ENCODE measurements at regions not wholly inside any gene's neighbourhood (a gene's known extent, or its start where the extent isn't known, plus 50 kb on each side); places are given as distances from the start of the nearest gene placed in this dataset.

GRCh38 chr3:141669434-141669833, 68.7 kb upstream of the RNF7 start:
- peaks cover 5% of the 10 kb centered on the region for H3K4me1 Mint-ChIP-seq
- H3K9me3 Mint-ChIP-seq = peaks cover 42% of the 10 kb centered on the region
- peaks cover 4% of the 10 kb centered on the region for H3K27me3 Mint-ChIP-seq (ENCODE audit: low read depth)
- H3K36me3 Mint-ChIP-seq (ENCODE audit: low read depth) = peaks cover 16% of the 10 kb centered on the region
- H3K4me3 Mint-ChIP-seq = no peak overlapping the region
- no peak for TF ChIP-seq CTCF (IDR thresholded peaks at IDR 0.05; ENCODE audit: unreplicated experiment in 3 of 3)
- H3K27ac Mint-ChIP-seq = no peak overlapping the region

DNA sequence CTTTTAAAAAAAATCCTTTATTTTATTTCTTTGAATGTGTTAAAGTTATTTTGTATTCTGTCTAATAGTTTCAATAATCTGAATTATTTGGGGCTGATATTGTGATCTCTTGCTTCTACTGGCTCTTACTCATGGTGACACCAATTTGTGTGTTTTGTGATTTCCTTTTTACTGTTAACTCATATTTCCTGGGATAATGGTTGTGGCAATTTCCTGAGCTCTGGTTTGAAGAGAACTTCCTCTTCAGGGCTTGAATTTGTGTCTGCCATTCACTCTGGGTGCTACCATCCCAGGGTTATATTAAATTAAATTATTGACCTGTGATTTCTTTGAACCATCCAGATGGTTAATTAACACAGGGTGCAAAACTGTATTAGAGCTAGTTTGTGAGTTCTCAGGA, 60.4 kb upstream of the RNF7 start:
- peaks cover 19% of the 10 kb centered on the region for H3K9me3 Mint-ChIP-seq
- peaks cover 15% of the 10 kb centered on the region for H3K4me1 Mint-ChIP-seq
- no peak overlapping the region for H3K27ac Mint-ChIP-seq
- H3K36me3 Mint-ChIP-seq (ENCODE audit: low read depth) = no peaks in the 10 kb centered on the region
- H3K27me3 Mint-ChIP-seq (ENCODE audit: low read depth) = no peaks in the 10 kb centered on the region
- TF ChIP-seq CTCF (IDR thresholded peaks at IDR 0.05; ENCODE audit: unreplicated experiment in 3 of 3) = no peak
- H3K4me3 Mint-ChIP-seq = no peak overlapping the region

DNA sequence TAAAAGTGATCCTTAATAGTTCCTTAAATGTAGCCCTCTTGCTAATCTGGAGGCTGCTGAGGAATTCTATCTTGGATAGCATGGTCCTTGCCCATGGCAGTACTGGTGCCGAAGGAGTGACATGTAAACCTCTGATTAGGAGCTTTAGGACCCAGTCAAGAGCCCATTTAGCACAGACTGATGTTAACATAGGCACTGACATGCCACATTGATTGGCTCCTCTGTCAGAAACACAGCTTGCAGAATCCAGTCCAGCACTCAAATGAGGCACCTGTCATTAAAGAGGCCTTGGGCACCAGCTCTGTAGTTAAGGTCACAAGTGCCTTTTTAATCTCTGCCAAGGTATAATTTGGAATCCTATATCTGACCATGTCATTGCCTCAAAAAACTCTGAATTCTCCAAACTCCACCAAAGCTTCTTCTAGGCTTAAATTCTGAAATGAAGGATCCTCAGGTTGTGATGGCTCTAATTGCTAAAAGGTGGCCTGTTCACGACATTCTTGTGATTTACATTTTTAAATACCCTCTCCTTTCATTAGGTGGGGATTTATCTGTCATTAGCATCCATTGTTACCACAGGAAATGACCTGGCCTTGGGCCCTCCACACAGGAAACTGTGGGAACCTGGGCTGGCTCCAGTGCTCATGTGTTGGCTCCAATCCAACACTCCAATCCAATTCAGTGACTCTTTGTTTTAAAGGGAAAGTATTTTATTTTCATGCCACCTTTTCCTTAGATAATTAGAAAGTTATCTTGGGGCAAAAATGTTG, 57.3 kb upstream of the RNF7 start:
- Mint-ChIP-seq H3K27ac (peak overlapping the region in 2 of 3 experiments; percentile 83 to 88), H3K36me3 (ENCODE audit: low read depth) (no peaks in the 10 kb centered on the region), H3K9me3 (peaks cover 5% of the 10 kb centered on the region), H3K27me3 (ENCODE audit: low read depth) (no peaks in the 10 kb centered on the region), H3K4me3 (no peak overlapping the region), H3K4me1 (peaks cover 16% of the 10 kb centered on the region)
- no peak for TF ChIP-seq CTCF (IDR thresholded peaks at IDR 0.05; ENCODE audit: unreplicated experiment in 3 of 3)

- H3K4me1 Mint-ChIP-seq = peaks cover 21% of the 10 kb centered on the region
- H3K9me3 Mint-ChIP-seq = peaks cover 5% of the 10 kb centered on the region
- H3K27me3 Mint-ChIP-seq (ENCODE audit: low read depth) = no peaks in the 10 kb centered on the region
- no peak overlapping the region for H3K4me3 Mint-ChIP-seq
- TF ChIP-seq CTCF (IDR thresholded peaks at IDR 0.05; ENCODE audit: unreplicated experiment in 3 of 3) = no peak
- H3K36me3 Mint-ChIP-seq (ENCODE audit: low read depth) = no peaks in the 10 kb centered on the region
- H3K27ac Mint-ChIP-seq = peak overlapping the region in 2 of 3 experiments; percentile 83 to 88
These were observed 56.7 kb upstream of the RNF7 start for GRCh38 chr3:141681390-141681780.

GRCh38 chr3:141682007-141682406, 56.1 kb upstream of the RNF7 start:
- no peak for TF ChIP-seq CTCF (IDR thresholded peaks at IDR 0.05; ENCODE audit: unreplicated experiment in 3 of 3)
- Mint-ChIP-seq H3K9me3 (peaks cover 5% of the 10 kb centered on the region), H3K36me3 (ENCODE audit: low read depth) (no peaks in the 10 kb centered on the region), H3K27ac (peak overlapping the region in 2 of 3 experiments; percentile 36 to 83), H3K4me1 (peaks cover 25% of the 10 kb centered on the region), H3K27me3 (ENCODE audit: low read depth) (no peaks in the 10 kb centered on the region), H3K4me3 (no peak overlapping the region)

DNA sequence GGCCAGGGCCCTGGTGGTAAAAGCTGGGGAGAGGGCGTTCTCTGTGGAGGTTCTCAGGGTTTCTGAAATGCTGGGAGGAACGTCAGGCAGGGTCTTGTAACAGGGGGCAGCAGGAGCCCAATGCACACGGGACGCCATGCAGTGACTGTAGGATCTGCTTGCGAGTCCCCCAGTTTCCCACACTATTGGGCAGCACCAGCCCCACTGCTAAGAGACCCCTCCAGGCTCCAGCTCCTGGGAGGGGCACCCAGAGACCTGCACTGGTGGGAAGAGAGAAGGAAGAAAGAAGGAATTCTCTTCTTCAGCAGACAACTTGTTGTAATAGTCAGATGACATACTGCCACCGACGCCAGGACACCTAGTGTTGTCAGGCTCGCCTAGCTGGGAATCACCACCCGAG, 55.2 kb upstream of the RNF7 start:
- no peak for TF ChIP-seq CTCF (IDR thresholded peaks at IDR 0.05; ENCODE audit: unreplicated experiment in 3 of 3)
- Mint-ChIP-seq H3K4me3 (no peak overlapping the region), H3K9me3 (peaks cover 5% of the 10 kb centered on the region), H3K4me1 (peaks cover 26% of the 10 kb centered on the region), H3K36me3 (ENCODE audit: low read depth) (no peaks in the 10 kb centered on the region), H3K27me3 (ENCODE audit: low read depth) (no peaks in the 10 kb centered on the region), H3K27ac (no peak overlapping the region)

Measured in nephron (organoid).